ENCODE measurements at regions not wholly inside any gene's neighbourhood (a gene's known extent, or its start where the extent isn't known, plus 50 kb on each side); places are given as distances from the start of the nearest gene placed in this dataset.

- no peak for DNase-seq
These were observed 200.1 kb upstream of the RNF32 start for GRCh38 chr7:156440456-156440855.

GRCh38 chr7:156438011-156438410, 202.6 kb upstream of the RNF32 start:
- no peak for DNase-seq

DNA sequence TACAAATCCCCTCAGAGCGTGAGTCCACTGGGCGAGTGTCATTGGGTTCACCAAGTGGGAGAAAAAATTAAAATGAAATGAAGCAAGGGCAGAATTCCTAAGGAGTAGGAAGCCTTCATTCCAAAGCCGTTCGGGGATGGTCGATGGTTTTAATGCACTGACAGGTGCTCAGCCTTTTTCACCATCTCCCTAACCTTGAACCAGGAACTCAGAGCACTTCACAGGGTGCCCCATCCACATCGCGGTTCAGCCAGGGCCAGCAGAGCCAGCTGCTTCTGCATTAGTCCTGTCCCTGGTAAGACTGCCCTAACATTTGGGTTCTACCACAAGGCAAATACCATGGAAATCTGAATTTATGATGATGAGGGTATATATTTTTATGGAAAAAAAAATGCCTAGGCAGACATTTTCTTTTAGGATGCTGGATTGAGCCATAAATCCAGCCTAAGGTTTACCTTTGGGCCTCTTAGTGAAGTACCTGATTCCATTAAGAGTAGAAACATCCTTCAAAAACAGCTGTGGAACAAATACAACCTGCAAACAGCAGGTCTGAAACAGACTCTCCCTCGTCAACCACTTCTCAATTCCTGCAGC, 203.5 kb upstream of the RNF32 start:
- no peak for DNase-seq

DNA sequence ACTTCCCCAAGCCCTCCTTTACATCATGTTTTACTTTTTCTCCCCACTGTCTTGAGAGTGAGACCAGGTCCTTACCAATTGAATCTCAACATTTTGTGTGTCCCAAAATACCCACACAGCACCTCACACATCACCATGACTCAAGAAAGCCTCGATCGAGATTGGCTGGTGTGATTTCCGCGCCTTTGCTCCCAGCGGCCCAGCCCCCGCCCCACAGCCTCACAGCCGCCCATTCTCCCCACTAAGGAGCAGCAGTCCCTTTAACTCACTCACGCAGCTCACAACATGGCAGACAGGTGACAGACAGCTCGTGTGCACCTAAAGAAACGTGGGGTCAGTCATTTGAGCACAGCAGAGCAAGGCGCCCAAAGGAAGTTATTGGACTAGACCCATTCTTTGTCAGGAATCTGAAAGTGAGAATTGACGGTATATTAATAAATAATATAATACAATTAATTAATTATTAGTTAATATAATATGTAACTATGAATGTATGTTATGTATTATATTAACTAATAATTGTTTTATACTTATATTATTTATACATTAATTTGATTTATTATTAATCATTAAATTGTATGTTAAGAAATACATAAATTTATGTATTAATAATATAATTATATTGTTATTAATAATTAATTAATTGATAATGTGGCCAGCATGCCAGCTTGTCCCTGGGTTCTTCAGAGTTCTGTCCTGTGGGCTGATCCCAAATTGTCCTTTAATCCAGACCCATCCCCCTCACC, 204.9 kb upstream of the RNF32 start:
- no peak for DNase-seq

GRCh38 chr7:156434706-156435105, 205.9 kb upstream of the RNF32 start:
- no peak for DNase-seq

GRCh38 chr7:156432018-156432417, 208.6 kb upstream of the RNF32 start:
- DNase-seq: no peak

GRCh38 chr7:156430109-156430508, 210.5 kb upstream of the RNF32 start:
- DNase-seq: no peak

DNA sequence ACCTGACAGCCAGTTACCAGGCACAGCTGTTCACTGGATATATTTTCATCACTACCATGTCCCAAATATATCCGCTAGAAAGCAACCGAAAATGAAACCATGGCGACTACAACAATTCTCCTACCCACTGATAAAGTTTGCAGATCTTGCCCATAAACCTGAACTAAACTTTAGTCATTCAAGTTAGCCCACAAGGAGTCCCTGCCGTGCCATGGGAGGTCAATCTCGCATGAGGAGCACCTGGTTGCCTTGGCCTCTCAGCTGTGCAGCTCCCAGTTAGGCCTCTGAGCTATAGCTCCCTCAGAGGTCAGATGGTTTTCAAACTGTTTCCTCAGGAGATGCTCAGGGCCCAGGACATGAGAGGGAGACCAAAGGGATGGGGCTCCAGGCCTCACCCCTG, 211.1 kb upstream of the RNF32 start:
- no peak for DNase-seq

- DNase-seq: no peak
These were observed 216.7 kb upstream of the RNF32 start for GRCh38 chr7:156423876-156424275.

DNA sequence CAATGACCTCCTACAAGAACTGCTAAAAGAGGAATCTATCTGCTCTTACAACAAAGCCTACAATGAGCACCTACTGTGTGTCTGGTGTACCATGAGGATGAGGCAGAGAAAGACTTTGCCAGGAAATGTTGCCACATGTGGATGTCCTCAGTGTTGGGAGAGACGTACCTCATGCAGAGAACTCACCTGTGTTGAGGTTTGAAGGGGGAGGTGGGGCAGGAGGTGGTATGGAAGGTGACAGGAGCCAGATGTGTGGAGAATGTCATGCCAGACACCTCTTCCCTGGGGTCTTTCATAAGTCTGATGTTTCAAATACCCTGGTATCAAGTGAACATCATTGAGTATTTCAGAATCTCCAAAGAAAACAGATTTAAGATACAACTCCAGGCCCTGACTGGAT, 220.1 kb upstream of the RNF32 start:
- DNase-seq: no peak

GRCh38 chr7:156419782-156420181, 220.8 kb upstream of the RNF32 start:
- DNase-seq: no peak

DNA sequence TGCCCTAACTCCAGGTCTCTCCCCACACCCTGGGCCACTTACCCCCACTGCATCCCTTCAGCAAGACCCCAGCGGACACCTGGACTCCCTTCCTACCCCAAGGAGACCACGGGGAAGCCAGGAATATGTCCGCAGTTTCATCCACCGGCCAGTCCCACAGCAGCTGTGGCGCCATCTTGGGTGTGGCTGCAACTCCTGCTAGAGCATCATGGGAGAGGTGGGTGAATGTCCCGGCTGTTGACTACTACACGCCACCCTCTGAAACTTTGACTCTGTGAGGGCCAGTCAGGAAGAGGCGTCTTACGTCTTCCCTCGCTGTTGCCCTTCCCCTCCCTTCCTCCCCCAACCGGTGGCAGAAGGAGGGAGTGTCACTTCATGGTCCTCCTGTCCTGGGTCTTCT, 238.3 kb upstream of the RNF32 start:
- no peak for DNase-seq

DNA sequence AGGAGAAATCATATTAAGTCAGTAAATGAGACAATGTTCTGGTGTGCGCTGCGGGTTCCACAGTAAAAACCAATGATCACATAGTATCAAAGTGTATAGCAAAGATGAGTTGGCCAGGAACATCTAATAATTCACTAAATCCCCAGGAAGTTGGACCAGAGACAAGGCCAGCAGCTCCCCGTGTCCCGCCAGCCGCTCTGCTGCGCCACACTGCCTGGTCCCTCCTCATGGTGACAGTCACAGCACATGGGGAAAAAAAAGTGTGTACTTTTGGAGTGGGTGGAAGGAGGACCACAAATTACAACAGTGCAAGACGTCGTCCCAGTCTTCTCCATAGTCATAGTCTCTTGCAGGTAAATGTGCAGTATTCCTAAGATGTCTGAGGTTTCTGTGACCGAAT, 239.0 kb upstream of the RNF32 start:
- no peak for DNase-seq

GRCh38 chr7:156400046-156400445, 240.5 kb upstream of the RNF32 start:
- no peak for DNase-seq

GRCh38 chr7:156397249-156397648, 243.3 kb upstream of the RNF32 start:
- no peak for DNase-seq

DNA sequence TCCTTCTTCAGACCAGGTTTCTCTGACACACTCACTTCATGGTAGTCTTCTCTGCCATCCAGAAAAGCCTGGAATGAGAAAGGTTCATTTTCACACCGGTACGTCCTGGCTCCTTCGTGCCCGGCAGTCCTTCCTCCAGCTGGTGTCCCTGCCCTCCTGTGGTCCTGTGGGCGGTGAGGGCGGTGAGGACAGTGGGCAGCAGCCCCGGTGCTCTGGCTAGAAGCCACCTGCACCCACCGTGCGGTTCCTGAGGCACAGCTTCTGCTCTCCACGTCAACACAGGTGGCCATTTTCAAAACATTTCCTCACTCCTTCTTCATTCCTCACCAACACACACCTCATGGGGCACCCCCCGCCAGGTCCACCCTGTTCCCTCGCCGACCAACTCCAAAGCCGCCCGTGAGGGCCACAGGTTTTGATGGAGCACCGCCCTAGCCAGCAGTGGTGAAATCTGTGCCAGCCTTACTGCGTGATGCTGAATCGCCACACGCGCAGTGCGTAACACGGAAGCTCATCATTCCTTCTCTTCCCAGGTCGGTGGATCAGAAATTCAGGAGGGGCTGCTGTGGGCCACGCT, 251.4 kb upstream of the RNF32 start:
- no peak for DNase-seq

DNA sequence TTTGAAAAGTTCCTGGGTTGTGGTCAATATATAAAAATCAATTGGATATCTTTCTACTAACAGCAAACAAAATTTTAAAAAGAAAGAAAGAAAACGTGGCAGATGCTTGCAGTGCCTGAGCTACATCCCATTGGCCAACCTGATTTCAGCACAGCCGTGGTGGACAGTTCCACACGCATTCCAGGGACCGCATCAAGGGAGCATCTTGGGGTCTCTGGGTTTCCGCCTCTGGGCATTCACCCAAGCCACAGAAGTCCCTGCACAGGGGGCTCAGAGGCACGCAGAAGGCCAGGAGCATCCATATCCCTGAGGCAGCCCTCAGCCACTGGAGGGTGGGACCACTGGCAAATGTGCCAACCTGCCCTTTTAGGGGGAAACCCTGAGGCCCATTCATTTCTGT, 254.5 kb upstream of the RNF32 start:
- no peak for DNase-seq

- no peak for DNase-seq
These were observed 255.9 kb upstream of the RNF32 start for GRCh38 chr7:156384706-156385105.

- DNase-seq: no peak
These were observed 257.0 kb upstream of the RNF32 start for GRCh38 chr7:156383526-156383925.

DNA sequence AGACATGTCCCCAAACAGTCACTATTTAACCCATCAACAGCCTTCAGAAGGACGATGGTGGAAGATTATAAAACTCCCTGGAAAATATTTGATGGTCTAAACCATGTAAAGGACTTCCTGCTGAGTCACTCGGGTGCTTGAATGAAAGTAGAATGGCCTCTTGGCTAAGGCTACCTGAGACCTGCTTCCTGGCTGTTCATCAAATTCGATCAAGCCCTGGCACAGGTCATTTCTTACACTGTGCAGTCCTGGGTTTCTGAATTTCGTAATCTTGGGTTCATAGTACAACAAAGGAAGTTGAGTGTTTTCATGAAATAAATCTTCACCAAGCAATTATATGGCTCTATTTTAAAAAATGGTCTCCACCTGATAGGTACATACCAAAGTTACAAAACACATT, 260.3 kb upstream of the RNF32 start:
- no peak for DNase-seq

DNA sequence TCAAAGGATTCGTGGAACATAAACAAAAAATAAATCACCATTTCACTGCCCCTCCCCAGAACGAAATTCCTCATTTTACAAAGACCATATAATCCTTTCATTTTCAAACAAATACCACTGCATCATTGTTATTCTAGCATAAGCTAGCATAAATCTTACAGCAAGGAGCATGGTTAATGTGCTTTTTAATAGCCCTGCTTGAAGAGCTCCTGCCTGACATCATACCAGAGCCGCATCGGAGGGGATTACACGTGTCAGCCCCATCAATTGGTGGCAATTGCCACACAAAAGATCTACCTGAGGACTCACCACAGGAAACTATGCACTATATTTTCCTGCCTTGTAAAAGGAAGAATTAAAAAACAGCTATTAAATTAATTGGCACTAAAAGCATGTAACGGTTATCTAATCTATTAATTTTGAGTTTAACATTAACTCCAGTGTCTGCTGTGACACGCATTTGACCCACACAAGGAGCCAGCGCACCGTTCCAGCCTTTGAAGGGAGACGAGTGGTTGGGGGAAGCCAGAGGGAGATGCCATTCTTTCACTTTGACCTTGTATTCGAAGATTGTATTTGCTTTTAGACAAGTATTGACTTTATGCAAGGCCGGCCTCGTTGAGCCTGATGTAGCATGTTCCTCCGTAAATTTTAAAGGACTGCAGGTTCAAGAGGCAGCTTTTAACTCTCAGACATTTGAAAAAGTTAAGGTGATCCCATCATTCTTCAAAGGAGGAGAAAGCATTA, 261.1 kb upstream of the RNF32 start:
- DNase-seq: no peak

GRCh38 chr7:156378806-156379205, 261.8 kb upstream of the RNF32 start:
- DNase-seq: no peak

DNA sequence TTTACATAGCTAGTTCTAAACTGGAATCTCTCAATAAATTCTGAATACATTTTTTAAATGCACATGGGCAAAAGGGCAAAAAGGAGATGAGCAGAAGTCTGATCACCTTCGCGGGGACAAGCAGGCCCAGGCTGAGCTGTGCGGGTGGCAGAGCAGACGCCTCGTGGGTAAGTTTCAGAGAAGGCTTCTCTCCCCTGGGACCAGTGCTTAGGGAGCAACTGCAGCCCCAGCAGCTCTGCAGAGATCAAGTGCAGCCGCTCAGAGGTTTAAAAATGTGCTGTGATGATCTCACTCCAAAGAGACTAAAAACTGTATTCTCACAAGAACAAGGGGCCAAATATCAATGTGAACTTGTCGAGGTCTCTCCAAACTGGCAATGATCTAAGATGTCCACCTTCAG, 264.3 kb upstream of the RNF32 start:
- DNase-seq: no peak

- no peak for DNase-seq
These were observed 266.2 kb upstream of the RNF32 start for GRCh38 chr7:156374335-156374734.
